ENCODE measurements at regions not wholly inside any gene's neighbourhood (a gene's known extent, or its start where the extent isn't known, plus 50 kb on each side); places are given as distances from the start of the nearest gene placed in this dataset.
"Not testable (repeated sequence)": the region's sequence is repeated elsewhere in the genome, so short reads cannot be mapped to it uniquely, and the experiment has no call there.

DNA sequence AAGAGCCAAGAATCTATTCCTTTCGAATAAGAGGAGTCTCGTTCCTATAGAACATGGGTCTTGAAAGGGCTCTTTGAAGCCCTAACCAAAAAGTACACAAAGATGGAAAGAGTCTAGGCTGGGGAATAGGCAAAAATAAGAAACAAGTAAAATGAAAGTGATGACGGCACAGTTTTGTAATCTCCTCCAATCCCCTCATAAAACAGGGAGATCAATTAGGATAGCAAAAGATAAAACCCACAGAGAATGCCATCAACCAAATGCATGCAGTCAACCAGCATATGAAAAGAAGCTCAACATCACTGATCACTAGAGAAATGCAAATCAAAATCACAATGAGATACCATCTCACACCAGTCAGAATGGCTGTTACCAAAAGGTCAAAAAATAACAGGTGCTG, 122.4 kb upstream of the LSM14A start:
- Mint-ChIP-seq H3K4me3 (no peak overlapping the region), H3K27ac (no peak overlapping the region), H3K4me1 (no peaks in the 10 kb centered on the region), H3K27me3 (ENCODE audit: low read depth in 3 of 3) (peaks cover 5 to 10% (median 6%) of the 10 kb centered on the region in 3 donors), H3K9me3 (peaks cover 0 to 5% (median 0%) of the 10 kb centered on the region in 7 donors), H3K36me3 (no peaks in the 10 kb centered on the region)
- H3K4me1 ChIP-seq (ENCODE audit: control insufficient read depth in 1 of 2, insufficient read depth in 2 of 2, low read length in 2 of 2): no peaks in the 10 kb centered on the region
- H3K9ac ChIP-seq (ENCODE audit: insufficient read depth, low read length, poor library complexity, severe bottlenecking): no peak overlapping the region
- no peaks in the 10 kb centered on the region for H4K20me1 ChIP-seq (ENCODE audit: insufficient read depth, low read length)
- no peak overlapping the region for H3K27ac ChIP-seq (ENCODE audit: low read depth in 1 of 2, low read length in 2 of 2)
- intact Hi-C loops (cut with micrococcal nuclease): no loop called here
- no peaks in the 10 kb centered on the region for H3K27me3 ChIP-seq (ENCODE audit: control insufficient read depth in 2 of 2, insufficient read depth in 2 of 2, low read length in 2 of 2)
- WGBS (ENCODE audit: insufficient coverage): 80% methylated on average over 1 of the region's 3 CpGs
- no peak for DNase-seq
- TF ChIP-seq, protein P1, sequence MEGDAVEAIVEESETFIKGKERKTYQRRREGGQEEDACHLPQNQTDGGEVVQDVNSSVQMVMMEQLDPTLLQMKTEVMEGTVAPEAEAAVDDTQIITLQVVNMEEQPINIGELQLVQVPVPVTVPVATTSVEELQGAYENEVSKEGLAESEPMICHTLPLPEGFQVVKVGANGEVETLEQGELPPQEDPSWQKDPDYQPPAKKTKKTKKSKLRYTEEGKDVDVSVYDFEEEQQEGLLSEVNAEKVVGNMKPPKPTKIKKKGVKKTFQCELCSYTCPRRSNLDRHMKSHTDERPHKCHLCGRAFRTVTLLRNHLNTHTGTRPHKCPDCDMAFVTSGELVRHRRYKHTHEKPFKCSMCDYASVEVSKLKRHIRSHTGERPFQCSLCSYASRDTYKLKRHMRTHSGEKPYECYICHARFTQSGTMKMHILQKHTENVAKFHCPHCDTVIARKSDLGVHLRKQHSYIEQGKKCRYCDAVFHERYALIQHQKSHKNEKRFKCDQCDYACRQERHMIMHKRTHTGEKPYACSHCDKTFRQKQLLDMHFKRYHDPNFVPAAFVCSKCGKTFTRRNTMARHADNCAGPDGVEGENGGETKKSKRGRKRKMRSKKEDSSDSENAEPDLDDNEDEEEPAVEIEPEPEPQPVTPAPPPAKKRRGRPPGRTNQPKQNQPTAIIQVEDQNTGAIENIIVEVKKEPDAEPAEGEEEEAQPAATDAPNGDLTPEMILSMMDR (IDR thresholded peaks at IDR 0.05): no peak
- H3K4me2 ChIP-seq (replicated peaks; ENCODE audit: extremely low read depth, low read length, poor library complexity, severe bottlenecking): no peak overlapping the region
- no peaks in the 10 kb centered on the region for H3K79me2 ChIP-seq (ENCODE audit: insufficient read depth, low read length)
- H2AFZ ChIP-seq (ENCODE audit: insufficient read depth, low read depth, low read length, poor library complexity, severe bottlenecking): no peak overlapping the region
- no peak overlapping the region for H3K4me3 ChIP-seq (replicated peaks in 1 of 3; ENCODE audit: low read depth in 2 of 3, low read length in 3 of 3)
- H3K9me3 ChIP-seq (replicated peaks in 1 of 2; ENCODE audit: control insufficient read depth in 1 of 2, insufficient read depth in 1 of 2, low read length in 2 of 2): no peaks in the 10 kb centered on the region
- no peaks in the 10 kb centered on the region for H3K36me3 ChIP-seq (replicated peaks in 1 of 2; ENCODE audit: control insufficient read depth in 1 of 2, insufficient read depth in 2 of 2, low read length in 2 of 2)

DNA sequence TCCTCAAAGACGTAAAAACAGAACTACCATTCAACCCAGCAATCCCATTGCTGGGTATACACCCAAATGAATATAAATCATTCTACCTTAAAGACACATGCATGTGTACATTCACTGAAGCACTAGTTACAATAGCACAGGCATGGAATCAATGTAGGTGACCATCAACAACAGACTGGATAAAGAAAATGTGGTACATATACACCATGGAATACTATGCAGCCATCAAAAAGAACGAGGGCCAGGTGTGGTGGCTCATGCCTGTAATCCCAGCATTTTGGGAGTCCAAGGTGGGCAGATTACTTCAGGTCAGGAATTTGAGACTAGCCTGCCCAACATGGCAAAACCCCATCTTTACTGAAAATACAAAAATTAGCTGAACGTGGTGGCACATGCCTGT, 121.9 kb upstream of the LSM14A start:
- intact Hi-C loops (cut with micrococcal nuclease); H3K27ac Mint-ChIP-seq; H3K9ac ChIP-seq (ENCODE audit: insufficient read depth, low read length, poor library complexity, severe bottlenecking); H4K20me1 ChIP-seq (ENCODE audit: insufficient read depth, low read length); H2AFZ ChIP-seq (ENCODE audit: insufficient read depth, low read depth, low read length, poor library complexity, severe bottlenecking); H3K4me3 Mint-ChIP-seq; H3K36me3 Mint-ChIP-seq; H3K9me3 ChIP-seq (replicated peaks in 1 of 2; ENCODE audit: control insufficient read depth in 1 of 2, insufficient read depth in 1 of 2, low read length in 2 of 2); DNase-seq; H3K36me3 ChIP-seq (replicated peaks in 1 of 2; ENCODE audit: control insufficient read depth in 1 of 2, insufficient read depth in 2 of 2, low read length in 2 of 2); H3K27ac ChIP-seq (ENCODE audit: low read depth in 1 of 2, low read length in 2 of 2); H3K27me3 Mint-ChIP-seq (ENCODE audit: low read depth in 3 of 3); H3K79me2 ChIP-seq (ENCODE audit: insufficient read depth, low read length); H3K27me3 ChIP-seq (ENCODE audit: control insufficient read depth in 2 of 2, insufficient read depth in 2 of 2, low read length in 2 of 2); H3K4me1 Mint-ChIP-seq; H3K4me3 ChIP-seq (replicated peaks in 1 of 3; ENCODE audit: low read depth in 2 of 3, low read length in 3 of 3); H3K4me1 ChIP-seq (ENCODE audit: control insufficient read depth in 1 of 2, insufficient read depth in 2 of 2, low read length in 2 of 2); H3K9me3 Mint-ChIP-seq; H3K4me2 ChIP-seq (replicated peaks; ENCODE audit: extremely low read depth, low read length, poor library complexity, severe bottlenecking): not testable (repeated sequence)
- WGBS (ENCODE audit: insufficient coverage): 100% methylated on average over 1 of the region's 3 CpGs
